Bronchial epithelial cell (primary cell): ENCODE measurements at regions not wholly inside any gene's neighbourhood (a gene's known extent, or its start where the extent isn't known, plus 50 kb on each side); places are given as distances from the start of the nearest gene placed in this dataset.
A peak's percentile ranks its signal among the peaks of the same experiment; 100 is the strongest.

Source experiments
- DNase-seq: peaks from one replicate; pipeline ENCODE4 v3.0.0-alpha.2; 2010; ENCODE audit warnings: low read depth
- FAIRE-seq: peaks from 2 replicates; lab custom pipeline; 2011; peaks lifted over from hg19 to GRCh38; lab: Jason Lieb, UNC
- H3K27me3 ChIP-seq: 2 replicates; pipeline ENCODE4 v1.5.1; 2011; ENCODE audit warnings: low read length; ENCODE audit not compliant: control insufficient read depth, insufficient read depth
- H3K36me3 ChIP-seq: 2 replicates; pipeline ENCODE4 v1.5.1; 2011; ENCODE audit warnings: low read length; ENCODE audit not compliant: control insufficient read depth, insufficient read depth
- H3K4me3 ChIP-seq: 2 replicates; pipeline ENCODE4 v1.5.1; 2011; ENCODE audit warnings: mild to moderate bottlenecking, low read depth, low read length, control low read depth
- CTCF ChIP-seq: IDR thresholded peaks from 2 replicates; pipeline ENCODE4 v1.5.1; 2011; ENCODE audit warnings: mild to moderate bottlenecking, moderate library complexity, low read length, control low read depth, inconsistent platforms; ENCODE audit not compliant: insufficient read depth, severe bottlenecking

DNA sequence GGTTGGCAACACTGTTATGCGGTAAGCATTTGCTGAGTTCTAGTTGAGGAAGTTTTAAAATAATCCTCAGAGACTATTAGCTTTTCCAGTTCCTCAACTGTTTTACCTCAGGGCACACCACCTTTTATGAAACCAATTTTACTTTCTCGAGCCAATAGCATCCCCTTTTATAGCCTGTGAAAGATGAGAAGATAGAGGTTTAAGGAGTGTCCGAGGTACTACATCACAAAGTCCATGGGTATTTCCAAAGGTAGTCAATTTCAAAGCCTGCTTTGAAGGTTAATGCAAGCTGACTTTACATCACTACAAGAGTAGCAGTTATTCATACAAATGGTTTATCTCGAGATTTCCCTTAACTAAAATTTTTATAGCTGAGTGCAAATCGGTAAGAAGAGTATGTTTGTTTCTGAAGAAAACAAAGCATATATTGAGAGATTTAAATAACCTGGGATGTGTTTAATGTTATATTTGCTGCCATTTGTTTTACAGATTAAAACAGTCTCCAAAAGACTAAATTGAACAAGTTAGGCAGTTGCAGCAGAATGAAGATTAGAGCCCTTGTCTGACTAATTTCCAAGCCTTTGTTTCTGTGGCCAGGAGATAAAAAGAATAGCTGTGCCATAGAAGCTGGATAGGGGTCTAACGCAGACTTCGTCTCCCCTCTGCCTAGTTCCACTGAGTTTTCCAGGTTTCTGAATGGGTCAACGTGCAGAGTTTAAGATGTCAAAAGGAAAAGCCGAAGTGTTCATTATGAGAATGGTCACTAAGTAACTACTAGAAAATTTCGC is 74.7 kb upstream of the TRPC4 start:
- no peak for DNase-seq
- FAIRE-seq = no peak
- no peak for TF ChIP-seq CTCF
- Histone ChIP-seq H3K36me3 (no peaks in the 10 kb centered on the region), H3K4me3 (no peak overlapping the region), H3K27me3 (no peaks in the 10 kb centered on the region)

GRCh38 chr13:37942929-37943328 is 73.4 kb upstream of the TRPC4 start:
- DNase-seq = no peak
- no peaks in the 10 kb centered on the region for H3K27me3 ChIP-seq
- H3K36me3 ChIP-seq = no peaks in the 10 kb centered on the region
- TF ChIP-seq CTCF = no peak
- H3K4me3 ChIP-seq = no peak overlapping the region
- no peak for FAIRE-seq

DNA sequence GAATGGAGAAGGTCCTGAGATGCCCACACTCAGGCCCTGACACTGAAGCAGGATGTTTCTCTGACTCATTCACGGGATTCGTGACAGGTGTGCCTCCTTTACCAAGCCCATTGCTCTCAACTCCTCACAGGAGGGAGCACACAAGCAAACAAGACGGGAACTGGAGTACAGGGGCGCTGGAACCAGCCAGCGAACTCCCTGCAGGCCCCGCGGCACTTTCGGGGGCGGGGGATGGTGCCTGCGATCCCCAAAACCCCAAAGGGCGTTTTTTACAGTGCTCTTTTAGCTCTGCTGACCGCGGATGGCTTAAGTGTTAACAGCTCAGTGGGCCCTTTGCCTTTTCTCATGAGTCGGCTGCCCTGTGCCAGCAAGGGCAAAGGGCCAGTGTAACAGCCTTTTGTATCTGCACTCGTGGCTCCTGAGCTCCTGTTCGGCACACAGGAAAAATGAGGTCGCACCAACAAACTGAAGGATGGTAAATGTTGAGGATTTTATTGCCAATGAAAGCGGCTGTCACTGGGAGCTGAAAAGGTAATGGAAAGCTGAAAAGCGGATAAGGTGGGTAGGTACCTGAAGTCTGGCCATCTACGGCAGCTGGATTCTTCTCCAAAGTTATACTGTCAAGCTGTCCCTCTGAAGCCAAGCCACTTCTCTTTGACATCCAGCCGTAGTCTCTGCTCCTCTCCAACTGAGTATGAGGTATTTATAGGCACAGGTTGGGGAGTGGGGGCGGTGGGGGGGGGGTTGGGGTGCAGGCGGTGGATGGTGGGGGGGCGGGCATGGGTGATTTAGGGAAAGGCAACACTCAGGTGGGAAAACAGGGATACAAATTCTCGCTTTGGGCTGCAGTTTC is 65.0 kb upstream of the TRPC4 start:
- Histone ChIP-seq H3K4me3 (no peak overlapping the region), H3K27me3 (no peaks in the 10 kb centered on the region), H3K36me3 (no peaks in the 10 kb centered on the region)
- FAIRE-seq = peak; percentile 58
- DNase-seq = no peak
- no peak for TF ChIP-seq CTCF

- TF ChIP-seq CTCF = no peak
These were observed 59.7 kb upstream of the TRPC4 start for GRCh38 chr13:37929308-37929707.

DNA sequence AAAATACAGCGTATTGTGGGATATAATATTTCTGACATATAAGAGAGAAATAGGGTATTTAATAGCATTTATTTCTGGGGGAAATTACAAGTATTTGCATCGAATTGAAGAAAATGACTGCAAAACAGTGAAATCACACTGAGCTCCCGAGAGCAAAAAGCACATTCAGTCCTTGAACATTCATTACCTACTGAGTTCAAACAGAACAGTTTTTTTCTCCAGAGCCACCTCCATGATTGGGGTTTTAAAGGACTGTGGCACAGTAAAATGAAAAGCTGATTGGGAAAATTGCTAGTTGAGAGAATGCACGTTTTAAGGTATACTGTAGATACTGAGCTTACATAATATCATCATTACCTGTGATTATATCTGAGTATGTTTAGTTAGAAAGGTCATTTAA is 58.0 kb upstream of the TRPC4 start:
- no peak overlapping the region for H3K4me3 ChIP-seq
- TF ChIP-seq CTCF = no peak
- DNase-seq = no peak
- no peak for FAIRE-seq
- H3K36me3 ChIP-seq = no peaks in the 10 kb centered on the region
- no peaks in the 10 kb centered on the region for H3K27me3 ChIP-seq

More at GRCh38 chr13:37929308-37929707, 59.7 kb upstream of the TRPC4 start:
- H3K27me3 ChIP-seq = no peaks in the 10 kb centered on the region
- DNase-seq = no peak
- no peaks in the 10 kb centered on the region for H3K36me3 ChIP-seq
- H3K4me3 ChIP-seq = no peak overlapping the region
- no peak for FAIRE-seq
